Urothelium cell line (cell line): ENCODE measurements at regions not wholly inside any gene's neighbourhood (a gene's known extent, or its start where the extent isn't known, plus 50 kb on each side); places are given as distances from the start of the nearest gene placed in this dataset.

Experiments used
- DNase-seq: peaks from one replicate; pipeline ENCODE4 v3.0.0; 2011; ENCODE audit warnings: low spot score, mixed read lengths
- FAIRE-seq: peaks from 2 replicates; lab custom pipeline; 2011; peaks lifted over from hg19 to GRCh38; lab: Jason Lieb, UNC

GRCh38 chr22:27224485-27225374 lies 567.3 kb downstream of the MIAT start:
- DNase-seq (peak; percentile 88), FAIRE-seq (no peak)

GRCh38 chr22:27226666-27227065 lies 569.3 kb downstream of the MIAT start:
- DNase-seq (peak; percentile 63), FAIRE-seq (peak; percentile 95)

GRCh38 chr22:27228771-27229170 lies 571.4 kb downstream of the MIAT start:
- DNase-seq, result no peak
- peak; percentile 88 for FAIRE-seq

- FAIRE-seq (peak; percentile 97), DNase-seq (no peak)
Measured at GRCh38 chr22:27230189-27230588, 571.4 kb downstream of the MN1 start.

- peak; percentile 74 for FAIRE-seq
Measured at GRCh38 chr22:27231266-27231665, 570.3 kb downstream of the MN1 start.

GRCh38 chr22:27232077-27232476 lies 569.5 kb downstream of the MN1 start:
- DNase-seq (no peak), FAIRE-seq (peak; percentile 95)

More at GRCh38 chr22:27231266-27231665, 570.3 kb downstream of the MN1 start:
- no peak for DNase-seq

GRCh38 chr22:27237080-27237741 lies 564.3 kb downstream of the MN1 start:
- DNase-seq (no peak), FAIRE-seq (peak; percentile 90)

GRCh38 chr22:27238935-27239510 lies 562.5 kb downstream of the MN1 start:
- FAIRE-seq, result peak; percentile 100
- peak; percentile 100 for DNase-seq

GRCh38 chr22:27239520-27239919 lies 562.0 kb downstream of the MN1 start:
- FAIRE-seq, result no peak
- peak; percentile 68 for DNase-seq

GRCh38 chr22:27240298-27241075 lies 561.1 kb downstream of the MN1 start:
- DNase-seq (no peak), FAIRE-seq (no peak)

- FAIRE-seq (no peak), DNase-seq (peak; percentile 69)
Measured at GRCh38 chr22:27241430-27242321, 559.9 kb downstream of the MN1 start.

- FAIRE-seq (no peak), DNase-seq (no peak)
Measured at GRCh38 chr22:27242474-27242873, 559.1 kb downstream of the MN1 start.

- FAIRE-seq (no peak), DNase-seq (no peak)
Measured at GRCh38 chr22:27242917-27243589, 558.5 kb downstream of the MN1 start.

GRCh38 chr22:27244328-27244727 lies 557.2 kb downstream of the MN1 start:
- DNase-seq, result no peak
- peak; percentile 97 for FAIRE-seq

- FAIRE-seq, result peak; percentile 79
- DNase-seq, result no peak
Measured at GRCh38 chr22:27245056-27245455, 556.5 kb downstream of the MN1 start.

GRCh38 chr22:27246558-27246957 lies 555.0 kb downstream of the MN1 start:
- FAIRE-seq, result peak; percentile 99
- no peak for DNase-seq

GRCh38 chr22:27247701-27248434 lies 553.7 kb downstream of the MN1 start:
- DNase-seq (no peak), FAIRE-seq (peak; percentile 87)

GRCh38 chr22:27250418-27250817 lies 551.1 kb downstream of the MN1 start:
- no peak for DNase-seq
- peak; percentile 89 for FAIRE-seq

GRCh38 chr22:27250886-27251285 lies 550.7 kb downstream of the MN1 start:
- FAIRE-seq (no peak), DNase-seq (no peak)
